Stimulated activated CD4-positive, alpha-beta T cell treated with anti-CD3 and anti-CD28 coated beads, Interleukin-2, amount 100 ng/mL, for 48 hours (primary cell): ENCODE measurements at regions not wholly inside any gene's neighbourhood (a gene's known extent, or its start where the extent isn't known, plus 50 kb on each side); places are given as distances from the start of the nearest gene placed in this dataset.
"Not testable (repeated sequence)": the region's sequence is repeated elsewhere in the genome, so short reads cannot be mapped to it uniquely, and the experiment has no call there.

Experiments used
- DNase-seq, 2 donors: peaks; one replicate each; pipeline ENCODE4 v3.0.0-alpha.2; 2020

DNA sequence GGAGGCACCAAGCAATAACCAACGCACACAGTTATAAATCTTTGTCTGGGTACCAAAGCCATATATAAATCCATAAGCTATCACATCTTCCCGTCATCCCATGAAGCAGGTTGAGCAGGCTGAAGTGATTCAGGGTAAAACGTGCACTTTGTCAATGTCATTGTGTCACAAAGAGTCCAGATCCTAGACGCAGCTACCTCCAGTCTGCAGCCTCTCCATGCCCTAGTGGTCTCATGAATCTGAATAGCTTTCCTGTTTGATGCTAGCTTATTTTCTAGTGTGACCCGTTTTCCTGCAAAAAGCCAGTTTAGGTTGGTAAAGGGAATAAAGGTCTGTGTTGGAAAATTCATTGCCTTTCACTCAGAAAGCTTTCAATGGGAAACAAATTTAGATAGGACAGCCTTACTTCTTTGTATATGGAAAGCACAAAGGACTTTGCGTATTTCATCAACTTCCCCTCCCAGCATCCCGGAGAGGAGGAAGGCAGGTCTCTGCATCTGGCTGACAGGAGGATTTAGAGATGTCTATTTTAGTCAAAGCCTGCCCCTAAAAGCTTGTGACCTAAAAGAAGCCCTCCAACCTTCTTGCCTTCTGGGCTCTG, 222.3 kb upstream of the ARL4C start:
- DNase-seq, result no peak

DNA sequence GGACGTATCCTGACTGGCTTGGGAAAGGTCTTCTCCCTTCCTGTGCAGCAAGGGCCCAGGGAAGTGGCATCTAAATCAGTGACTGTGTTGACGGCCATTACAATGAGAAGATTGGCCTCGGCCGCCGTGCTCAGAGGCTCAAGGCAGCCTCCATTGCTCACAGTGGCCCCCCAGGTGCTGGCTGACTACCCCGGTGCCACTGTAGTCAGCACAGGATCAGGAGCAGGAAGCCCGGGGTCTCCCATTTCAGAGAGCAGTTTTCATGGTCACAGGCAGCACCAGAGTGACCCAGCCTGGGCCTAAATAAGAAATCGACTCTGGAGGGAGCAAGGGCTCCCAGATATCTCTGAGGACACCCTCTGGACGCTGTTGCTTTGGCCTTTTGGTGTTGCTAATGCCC, 219.4 kb upstream of the ARL4C start:
- no peak for DNase-seq

DNA sequence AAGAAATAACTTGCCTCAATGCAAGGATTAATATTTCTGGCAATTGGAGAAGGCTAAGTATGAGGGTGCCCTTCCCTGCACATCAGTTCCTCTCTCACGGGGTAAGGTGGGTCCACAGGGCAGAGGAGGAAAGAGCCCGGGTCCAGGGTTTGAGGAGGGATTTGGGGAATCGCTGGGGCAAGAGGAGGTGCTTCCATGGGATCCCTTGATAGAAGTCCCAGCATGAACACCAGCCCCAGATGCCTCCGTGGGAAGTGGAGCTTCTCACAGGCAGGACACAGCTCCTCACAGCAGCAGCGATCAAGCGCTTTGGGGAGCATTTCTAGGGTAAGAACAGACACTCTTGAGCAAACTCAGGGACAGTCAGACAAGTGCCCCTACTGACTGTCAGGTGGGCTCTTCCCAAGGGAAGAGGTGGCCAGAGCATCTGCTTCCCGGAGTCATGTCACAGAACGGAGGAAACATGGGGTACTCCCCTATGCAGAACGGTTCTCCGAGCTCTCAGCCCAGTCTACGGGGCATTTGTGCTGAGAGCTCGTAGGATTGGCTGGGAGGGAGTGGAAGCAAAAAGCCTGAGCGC, 218.9 kb upstream of the ARL4C start:
- no peak for DNase-seq

DNA sequence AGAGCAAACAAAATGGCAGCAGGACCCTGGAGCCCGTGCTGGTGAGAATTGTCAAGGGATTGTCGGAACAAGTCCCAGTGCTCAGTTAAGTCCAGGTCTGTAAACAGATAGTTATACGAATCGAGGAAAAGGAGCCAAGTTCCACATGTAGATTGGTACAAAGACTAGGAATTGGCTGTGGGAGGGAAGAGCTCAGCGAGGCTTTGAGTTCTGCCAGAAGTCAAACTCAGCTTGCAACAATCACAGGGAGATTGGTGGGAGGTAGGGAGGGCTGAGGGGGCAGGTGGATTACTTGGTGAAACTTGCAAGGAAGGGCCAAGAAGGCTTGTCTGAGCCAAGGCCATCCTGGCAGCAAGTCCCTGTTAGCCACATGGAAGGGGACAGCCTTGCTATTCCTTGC, 217.8 kb upstream of the ARL4C start:
- no peak for DNase-seq

DNA sequence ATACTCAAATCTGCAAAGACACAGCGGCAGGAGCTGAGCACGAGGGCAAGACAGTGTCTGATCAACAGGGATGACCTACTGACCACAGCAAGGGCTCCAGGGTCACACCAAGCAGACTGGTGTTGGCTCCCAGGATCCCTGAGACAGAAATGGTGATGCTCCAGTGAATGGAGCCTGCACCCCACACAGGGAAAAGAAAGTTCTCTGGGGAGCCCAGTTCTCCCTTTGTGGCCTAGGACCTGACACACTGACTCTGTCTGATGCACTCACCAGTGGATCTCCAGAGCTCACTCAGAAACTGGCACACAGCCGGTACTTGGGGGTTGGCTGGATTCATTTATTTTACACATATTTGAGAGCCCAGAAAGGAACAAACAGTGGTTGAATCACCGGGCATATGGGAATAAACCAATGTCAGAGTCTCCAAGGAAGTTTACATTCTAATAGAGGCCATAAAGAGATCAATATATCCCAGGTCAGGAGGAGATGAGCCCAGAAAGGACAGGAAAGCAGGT, 215.6 kb upstream of the ARL4C start:
- no peak for DNase-seq

DNA sequence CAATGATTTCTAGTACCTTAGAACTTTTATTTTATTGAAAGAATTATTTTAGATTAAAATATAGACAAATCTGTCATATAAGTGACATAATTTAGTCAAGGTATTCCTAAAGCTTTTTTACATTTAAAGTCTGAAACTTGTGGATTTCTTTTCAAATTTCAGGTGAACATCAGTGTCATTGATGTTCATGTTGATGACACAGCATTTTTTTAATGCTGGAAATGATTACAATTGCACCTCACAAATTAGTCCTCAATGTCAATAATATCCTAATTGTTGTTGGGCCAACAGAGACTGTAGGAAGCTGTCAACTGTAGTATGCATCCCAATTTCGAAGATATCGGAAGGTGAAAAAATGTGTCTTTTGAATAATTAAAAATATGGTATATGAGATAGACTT, 214.4 kb upstream of the ARL4C start:
- no peak for DNase-seq

DNA sequence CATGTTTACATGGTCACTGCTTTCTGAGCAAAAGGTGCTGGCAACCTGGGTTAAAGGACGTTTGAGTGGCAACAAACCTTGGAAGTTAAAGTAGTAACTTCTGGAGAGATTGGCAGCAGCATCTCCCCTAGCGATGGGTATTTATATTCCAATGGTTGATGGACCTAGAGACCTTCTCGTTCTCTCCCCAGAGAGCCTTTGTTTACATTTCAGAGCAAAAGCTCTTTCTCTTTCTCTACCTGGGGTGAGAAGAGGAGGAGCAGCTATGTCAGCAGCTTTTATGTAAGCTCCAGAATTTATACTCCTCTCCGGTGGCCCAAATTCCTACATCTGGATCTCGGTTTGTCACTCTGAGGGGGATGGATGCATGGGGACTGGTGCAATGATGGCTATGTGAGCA, 213.7 kb upstream of the ARL4C start:
- no peak for DNase-seq

DNA sequence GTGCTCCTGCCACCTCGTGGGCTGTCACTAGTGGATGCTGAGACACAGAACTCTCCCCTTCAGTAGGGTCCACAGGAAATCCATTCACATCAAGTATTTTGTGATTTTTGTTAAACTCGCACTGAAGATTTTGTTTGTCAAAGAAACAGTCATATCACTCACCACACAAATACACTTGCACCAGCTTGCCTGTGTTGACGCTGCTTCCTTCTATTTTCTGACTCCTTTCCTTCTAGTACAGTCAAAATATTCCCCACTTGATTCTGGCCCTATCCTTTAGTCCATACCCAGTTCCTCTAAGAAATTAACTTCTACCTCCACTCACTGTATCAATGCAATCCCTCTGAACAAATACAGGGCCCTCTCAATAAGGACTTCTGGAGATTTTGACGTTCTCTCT, 213.2 kb upstream of the ARL4C start:
- no peak for DNase-seq

DNA sequence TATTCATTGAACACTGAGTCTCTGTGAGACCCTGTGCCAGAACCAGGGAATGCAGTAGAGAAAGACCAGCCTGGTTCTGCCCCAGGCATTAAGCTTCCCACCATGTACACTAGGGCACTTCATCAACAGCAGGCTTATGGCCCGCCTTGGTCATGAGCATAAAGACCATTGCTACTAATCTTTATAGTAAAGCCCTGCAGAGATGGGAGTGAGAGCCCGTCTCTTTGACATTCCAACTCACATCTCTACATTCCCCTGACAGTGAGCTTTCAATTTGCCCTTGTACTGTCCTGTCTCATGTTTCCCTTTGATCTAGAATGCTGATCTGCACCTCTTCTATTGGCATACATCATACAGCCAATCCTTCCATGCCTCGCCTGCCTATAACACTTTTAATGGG, 211.8 kb upstream of the ARL4C start:
- DNase-seq, result no peak

DNA sequence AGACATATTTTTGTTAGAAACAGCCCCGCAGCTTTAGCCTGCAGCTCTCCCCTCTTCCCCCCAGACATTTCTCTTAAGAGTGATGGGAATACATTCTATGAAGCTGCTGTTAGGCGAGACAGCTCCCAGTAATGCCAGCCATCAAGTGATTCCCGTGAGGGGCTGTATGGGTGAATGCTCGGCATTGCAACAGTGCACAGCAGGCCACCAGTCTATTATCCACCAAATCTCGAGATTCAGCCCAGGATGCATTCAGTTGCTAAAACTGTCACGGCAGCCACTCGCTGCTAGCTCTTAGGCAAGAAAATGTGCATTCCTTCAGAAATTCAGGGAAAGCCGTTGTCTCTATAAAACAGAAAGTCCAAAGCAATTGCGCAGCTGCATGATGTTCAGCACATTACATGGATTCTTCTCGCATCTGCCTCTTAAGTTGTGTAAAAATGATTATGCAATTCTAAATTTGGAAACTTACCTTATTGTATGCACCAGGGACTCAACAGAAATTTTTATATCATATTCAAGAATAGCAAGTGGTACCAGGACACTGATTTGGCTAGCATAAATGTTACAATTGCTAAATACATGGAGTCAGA, 211.3 kb upstream of the ARL4C start:
- no peak for DNase-seq

DNA sequence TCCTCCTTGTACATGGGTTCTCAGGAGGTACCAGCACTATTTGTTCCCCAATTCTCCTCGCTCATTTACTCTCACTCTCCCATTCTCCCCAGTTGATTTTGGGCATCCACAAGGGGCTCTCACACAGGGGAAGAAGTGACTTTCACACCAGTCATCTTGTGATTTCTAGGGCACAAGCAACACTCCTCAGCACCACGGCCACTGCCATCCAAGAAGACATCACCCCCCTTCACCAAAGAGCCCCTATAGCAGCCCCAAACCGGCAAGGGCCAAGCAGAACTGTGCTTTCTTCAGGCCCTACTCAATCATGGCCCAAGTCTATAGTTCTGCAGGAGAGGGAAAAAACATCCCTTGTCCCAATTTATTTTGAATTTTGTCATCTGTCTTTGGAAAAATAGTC, 209.2 kb upstream of the ARL4C start:
- DNase-seq, result no peak

DNA sequence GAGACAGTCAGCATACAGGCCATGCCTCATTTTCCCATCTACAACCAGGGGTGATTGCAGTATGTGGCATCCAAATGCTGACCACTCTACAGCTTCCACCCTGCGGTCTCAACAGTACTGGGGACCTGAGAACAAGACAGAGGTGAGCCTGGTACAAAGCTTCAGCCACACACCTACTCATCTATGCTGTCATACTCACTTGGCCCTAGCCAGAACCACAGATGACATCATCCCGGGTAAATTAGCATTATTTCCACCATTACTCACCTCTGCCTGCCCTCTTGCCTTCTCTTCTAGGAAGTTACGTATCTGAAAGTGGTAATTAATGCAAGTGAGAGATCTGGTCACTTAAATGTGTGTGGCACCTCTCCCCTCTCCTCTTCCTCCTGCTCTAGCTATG, 208.2 kb upstream of the ARL4C start:
- peak in 1 of 2 donors; percentile 2 for DNase-seq

DNA sequence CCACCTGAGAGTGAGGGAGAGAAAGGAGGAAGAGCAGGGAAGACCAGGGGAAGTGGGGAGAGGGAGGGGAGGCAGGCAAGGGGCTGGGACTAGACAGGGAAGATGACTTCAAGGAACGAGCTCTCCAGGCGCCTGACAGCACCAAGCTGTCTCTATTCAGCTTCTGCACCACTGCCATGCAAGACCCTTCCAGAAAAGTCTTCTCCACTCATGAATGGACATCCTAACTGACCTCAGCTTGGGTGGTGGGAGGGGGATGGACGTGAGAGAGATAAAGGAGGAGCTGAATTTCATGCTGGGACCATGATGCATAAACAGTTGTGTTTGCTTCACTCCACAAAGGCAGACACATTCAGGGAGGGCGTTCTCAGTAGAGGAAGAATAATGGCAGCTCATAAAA, 206.4 kb upstream of the ARL4C start:
- no peak for DNase-seq

DNA sequence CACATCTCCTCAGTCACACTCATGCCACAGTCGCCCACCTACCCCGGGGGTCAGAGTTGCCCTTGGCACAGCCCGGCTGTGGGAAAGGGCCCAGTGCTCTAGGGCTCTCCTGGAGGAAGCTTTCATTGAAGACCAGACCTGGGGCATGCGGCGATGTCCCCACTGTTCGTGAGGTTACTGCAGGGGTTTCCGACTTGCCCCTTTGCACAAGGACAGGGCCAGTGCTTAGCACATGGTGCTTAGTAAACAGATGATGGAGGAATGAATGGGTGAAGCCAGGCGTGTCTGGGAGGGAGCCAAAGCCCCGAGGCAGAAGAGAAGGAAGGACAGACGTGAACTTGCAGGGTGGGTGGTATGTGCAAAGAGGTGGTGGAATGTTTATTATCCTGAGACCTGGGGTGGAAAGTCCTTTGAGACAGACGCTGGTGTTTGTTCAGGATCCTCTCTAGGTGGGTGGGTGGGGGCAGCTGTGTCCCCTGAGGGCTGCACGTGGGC, 205.9 kb upstream of the ARL4C start:
- no peak for DNase-seq

DNA sequence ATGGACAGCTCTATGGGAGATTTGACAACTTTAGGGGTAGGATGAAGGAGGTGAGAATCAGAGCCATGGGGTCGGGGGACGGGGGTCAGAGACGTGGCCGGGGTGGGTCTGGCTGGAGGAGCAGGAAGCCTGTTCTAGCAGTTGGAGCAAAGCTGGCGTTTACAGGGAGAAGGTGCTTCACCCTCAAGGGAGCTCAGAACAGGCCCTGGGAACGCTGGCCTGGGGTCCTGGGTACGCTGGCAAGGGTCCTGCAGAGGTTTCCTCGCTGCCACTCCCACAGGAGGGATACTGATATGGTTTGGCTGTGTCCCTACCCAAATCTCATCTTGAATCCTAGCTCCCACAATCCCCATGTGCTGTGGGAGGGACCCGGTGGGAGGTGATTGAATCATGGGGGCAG, 205.0 kb upstream of the ARL4C start:
- no peak for DNase-seq

DNA sequence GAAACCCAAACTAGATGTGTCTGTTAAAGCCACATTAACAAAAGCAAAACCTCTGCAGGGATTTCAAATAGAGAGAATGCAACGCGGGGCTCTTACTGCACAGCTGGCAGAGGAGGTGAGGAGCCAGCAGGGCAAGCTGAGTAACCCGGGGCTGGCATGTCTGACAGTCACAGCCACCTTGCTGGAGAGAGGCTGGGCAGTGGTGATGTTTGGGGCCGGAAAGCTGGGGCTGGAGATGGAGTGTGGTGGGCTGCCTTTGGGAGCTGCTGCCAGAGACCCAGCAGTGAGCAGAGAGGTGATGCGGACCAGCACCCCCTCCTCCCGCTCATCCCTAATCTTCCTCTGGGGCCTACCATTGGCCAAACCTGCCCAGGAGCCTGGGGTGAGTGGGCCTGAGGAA, 204.5 kb upstream of the ARL4C start:
- no peak for DNase-seq

DNA sequence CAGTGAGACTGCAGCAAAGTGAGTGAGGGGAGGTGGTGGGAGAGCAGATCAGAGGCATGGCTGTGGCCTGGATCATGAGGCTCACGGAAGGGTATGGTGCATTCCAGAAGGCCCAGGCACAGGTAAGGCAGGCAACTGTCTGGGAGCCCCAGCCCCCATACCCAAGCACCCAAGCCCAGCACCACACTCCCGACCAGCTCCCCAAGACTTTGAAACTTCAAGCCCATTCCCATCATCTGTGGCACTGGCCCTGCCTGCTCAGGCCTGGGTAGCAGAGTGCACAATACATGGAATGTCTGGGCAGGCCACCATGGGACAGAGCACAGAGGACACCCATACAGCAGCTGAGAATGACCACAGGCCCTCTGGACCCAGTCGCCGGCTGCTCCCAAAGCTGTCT, 202.6 kb upstream of the ARL4C start:
- no peak for DNase-seq

DNA sequence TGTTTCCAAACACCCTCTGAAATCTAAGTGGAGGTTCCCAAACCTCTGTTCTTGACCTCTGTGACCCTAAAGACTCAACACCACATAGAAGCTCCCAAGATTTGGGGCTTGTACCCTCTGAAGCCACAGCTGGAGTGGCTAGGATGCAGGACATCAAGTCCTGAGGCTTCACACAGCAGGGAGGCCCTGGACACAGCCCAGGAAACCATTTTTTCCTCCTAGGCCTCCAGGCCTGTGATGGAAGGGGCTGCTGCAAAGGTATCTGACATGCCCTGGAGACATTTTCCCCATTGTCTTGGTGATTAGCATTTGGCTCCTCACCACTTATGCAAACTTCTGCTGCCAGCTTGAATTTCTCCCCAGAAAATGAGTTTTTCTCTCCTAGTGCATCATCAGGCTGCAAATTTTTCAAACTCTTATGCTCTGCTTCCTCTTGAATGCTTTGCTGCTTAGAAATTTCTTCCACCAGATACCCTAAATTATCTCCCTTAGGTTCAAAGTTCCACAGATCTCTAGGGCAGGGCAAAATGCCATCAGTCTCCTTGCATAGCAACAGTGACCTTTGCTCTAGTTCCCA, 200.5 kb upstream of the ARL4C start:
- not testable (repeated sequence) for DNase-seq

DNA sequence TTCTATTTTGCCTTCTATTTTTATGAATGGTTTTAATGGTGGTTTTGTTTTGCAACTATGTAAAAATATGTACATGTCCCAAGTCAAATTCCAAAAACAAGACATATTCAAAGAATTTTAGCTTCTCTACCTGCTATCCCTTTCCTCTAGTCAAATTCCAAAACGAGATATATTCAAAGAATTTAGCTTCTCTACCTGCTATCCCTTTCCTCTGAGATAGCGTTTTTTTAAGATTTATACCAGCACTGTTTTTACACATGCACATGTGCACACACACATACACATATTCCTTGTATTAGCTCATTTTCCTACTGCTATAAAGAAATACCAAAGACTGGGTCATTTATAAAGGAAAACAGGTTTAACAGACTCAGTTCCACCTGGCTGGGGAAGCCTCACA, 199.1 kb upstream of the ARL4C start:
- DNase-seq, result no peak

DNA sequence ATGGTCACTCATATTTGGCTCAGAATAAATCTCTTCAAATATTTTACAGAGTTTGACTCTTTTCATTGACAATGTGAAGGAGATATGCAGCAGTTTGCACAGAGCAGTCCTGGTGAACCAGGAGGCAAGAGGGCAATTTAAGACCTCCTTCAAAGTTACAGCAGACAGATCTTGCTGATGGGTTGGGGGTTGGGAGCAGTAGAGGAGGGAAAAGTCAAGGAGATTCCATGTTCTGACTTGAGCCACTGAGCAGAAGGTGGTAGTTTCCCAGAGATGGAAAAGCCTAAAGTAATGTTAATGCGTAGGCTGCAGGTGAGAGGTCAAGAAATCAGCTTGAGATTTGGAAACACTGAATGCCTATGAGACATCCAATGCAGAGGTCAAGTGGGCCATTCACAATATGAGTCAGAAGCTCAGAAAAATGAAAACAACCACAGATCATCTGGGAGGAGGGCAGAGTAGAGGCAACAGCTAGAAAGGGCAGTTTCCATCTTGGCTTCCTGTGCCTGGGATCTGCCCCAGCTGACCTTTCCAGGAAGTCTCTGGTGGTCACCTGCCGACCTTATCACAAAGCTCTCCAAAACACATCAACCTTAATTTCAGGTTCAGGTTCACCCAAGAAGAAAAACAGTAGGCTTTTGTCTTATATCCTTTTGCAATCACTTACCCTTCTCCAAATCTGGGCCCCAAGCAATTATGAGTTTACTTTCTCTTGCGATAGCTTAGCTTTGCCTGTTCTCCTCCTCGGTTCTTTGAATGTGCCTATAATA, 197.5 kb upstream of the ARL4C start:
- DNase-seq, result no peak

DNA sequence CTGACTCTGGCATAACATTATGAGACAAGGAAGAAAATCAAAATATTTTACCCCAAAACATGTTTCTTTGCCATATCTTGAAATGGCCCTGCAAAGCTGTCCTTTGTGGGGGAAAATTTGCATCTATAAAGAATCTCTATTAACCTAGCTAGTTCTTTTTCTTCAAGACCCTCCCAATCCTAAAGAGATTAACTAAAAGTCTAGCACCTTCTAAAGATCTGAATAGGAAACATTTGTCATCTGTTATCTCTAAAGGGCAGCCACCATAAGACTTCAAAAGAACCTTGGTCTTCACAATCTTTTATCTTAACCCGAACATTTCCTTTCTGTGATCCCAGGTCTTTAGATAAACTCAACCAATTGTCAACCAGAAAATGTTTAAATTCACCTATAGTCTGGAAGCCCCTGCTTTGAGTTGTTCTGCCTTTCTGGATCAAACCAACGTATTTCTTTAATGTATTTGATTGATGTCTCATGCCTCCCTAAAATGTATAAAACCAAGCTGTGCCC, 196.9 kb upstream of the ARL4C start:
- not testable (repeated sequence) for DNase-seq

DNA sequence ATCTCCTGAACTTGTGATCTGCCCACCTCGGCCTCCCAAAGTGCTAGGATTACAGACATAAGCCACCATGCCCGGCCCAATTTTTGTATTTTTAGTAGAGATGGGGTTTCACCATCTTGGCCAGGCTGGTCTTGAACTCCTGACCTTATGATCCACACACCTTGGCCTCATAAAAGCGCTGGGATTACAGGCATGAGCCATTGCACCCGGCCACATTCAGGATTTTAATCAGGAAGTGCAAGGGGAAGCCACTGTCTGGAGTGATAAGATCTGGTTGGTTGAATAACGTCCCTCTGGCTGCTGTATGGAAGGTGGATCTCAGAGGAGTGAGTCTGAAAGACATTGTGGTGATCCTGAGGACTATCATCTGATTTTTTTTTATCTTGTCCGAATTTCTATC, 196.3 kb upstream of the ARL4C start:
- not testable (repeated sequence) for DNase-seq
